ENCODE measurements at regions not wholly inside any gene's neighbourhood (a gene's known extent, or its start where the extent isn't known, plus 50 kb on each side); places are given as distances from the start of the nearest gene placed in this dataset.

GRCh38 chr1:59156051-59156450, 140.8 kb upstream of the FGGY start:
- POLR2A ChIA-PET, result no interaction called here
- H4K20me1 ChIP-seq (replicated peaks; ENCODE audit: control insufficient read depth, insufficient read depth, low read length), result no peaks in the 10 kb centered on the region
- no TSS peak for BruUV-seq (replicated peaks)
- no peak overlapping the region for H3K27ac ChIP-seq (ENCODE audit: extremely low read depth, low read depth, low read length)
- no peaks in the 10 kb centered on the region for H3K4me1 ChIP-seq (replicated peaks in 1 of 2; ENCODE audit: control insufficient read depth in 2 of 2, insufficient read depth in 2 of 2, low read length in 2 of 2)
- H3K79me2 ChIP-seq (ENCODE audit: control insufficient read depth, insufficient read depth, low read length), result no peaks in the 10 kb centered on the region
- no peak overlapping the region for H2AFZ ChIP-seq (ENCODE audit: low read depth, low read length)
- H3K4me3 ChIP-seq, result no peak overlapping the region
- CTCF ChIA-PET (ENCODE audit: low intra/inter-chr PET ratio), result no interaction called here
- no peak for TF ChIP-seq HNRNPLL (IDR thresholded peaks at IDR 0.05; ENCODE audit: low read depth, low read length, poor library complexity, severe bottlenecking)
- TF ChIP-seq RUNX1 (IDR thresholded peaks at IDR 0.05; ENCODE audit: low read depth), result no peak
- TF ChIP-seq ZKSCAN3 (CRISPR knock-in tag; IDR thresholded peaks at IDR 0.05), result no peak
- TF ChIP-seq TOE1 (IDR thresholded peaks at IDR 0.05; ENCODE audit: borderline replicate concordance), result no peak
- no peak for TF ChIP-seq TOE1 (CRISPR knock-in tag; IDR thresholded peaks at IDR 0.05; ENCODE audit: borderline replicate concordance, low read depth)
- TF ChIP-seq RNF219 (CRISPR knock-in tag; IDR thresholded peaks at IDR 0.05), result no peak
- no peak for TF ChIP-seq RHOXF2B (CRISPR knock-in tag; conservative IDR thresholded peaks at IDR 0.05)
- no peak for TF ChIP-seq MYNN (IDR thresholded peaks at IDR 0.05)
- TF ChIP-seq MYNN (CRISPR knock-in tag; IDR thresholded peaks at IDR 0.05), result no peak
- TF ChIP-seq ELF1 (tag; IDR thresholded peaks at IDR 0.05), result no peak
- no peak for TF ChIP-seq FOXJ2 (tag; IDR thresholded peaks at IDR 0.05)
- TF ChIP-seq ZNF175 (CRISPR knock-in tag; IDR thresholded peaks at IDR 0.05; ENCODE audit: low read depth), result no peak
- no peak for TF ChIP-seq ZNF324 (CRISPR knock-in tag; IDR thresholded peaks at IDR 0.05)
- TF ChIP-seq PURB (CRISPR knock-in tag; IDR thresholded peaks at IDR 0.05; ENCODE audit: low read depth), result no peak
- H3K9me3 ChIP-seq (replicated peaks; ENCODE audit: control insufficient read depth, insufficient read depth, low read depth, low read length), result peaks cover 6% of the 10 kb centered on the region
- 8% methylated on average over 3 of the region's 3 CpGs for WGBS (ENCODE audit: insufficient coverage, low coverage, missing lambda C conversion rate)
- intact Hi-C loops (cut with micrococcal nuclease) (no loop called here), in situ Hi-C loops (cut with MboI) (no loop called here)
- ATAC-seq (no peak), FAIRE-seq (no peak), DNase-seq (ENCODE audit: extremely low read depth in 1 of 4, low spot score in 3 of 4) (no peak)
- no peak overlapping the region for H3K4me2 ChIP-seq (ENCODE audit: insufficient read depth, low read length)
- H3K36me3 ChIP-seq (ENCODE audit: control insufficient read depth, insufficient read depth, low read length), result no peaks in the 10 kb centered on the region
- H3K27me3 ChIP-seq (ENCODE audit: control insufficient read depth in 2 of 2, insufficient read depth in 2 of 2, low read length in 2 of 2), result no peaks in the 10 kb centered on the region; a peak in 1 of 5 replicates
- no peaks in the 10 kb centered on the region for H3K9me1 ChIP-seq (ENCODE audit: control insufficient read depth, insufficient read depth, low read length)
- H3K9ac ChIP-seq (ENCODE audit: insufficient read depth in 1 of 2, low read depth in 2 of 2, low read length in 2 of 2), result no peak overlapping the region
